ENCODE measurements at regions not wholly inside any gene's neighbourhood (a gene's known extent, or its start where the extent isn't known, plus 50 kb on each side); places are given as distances from the start of the nearest gene placed in this dataset.

DNA sequence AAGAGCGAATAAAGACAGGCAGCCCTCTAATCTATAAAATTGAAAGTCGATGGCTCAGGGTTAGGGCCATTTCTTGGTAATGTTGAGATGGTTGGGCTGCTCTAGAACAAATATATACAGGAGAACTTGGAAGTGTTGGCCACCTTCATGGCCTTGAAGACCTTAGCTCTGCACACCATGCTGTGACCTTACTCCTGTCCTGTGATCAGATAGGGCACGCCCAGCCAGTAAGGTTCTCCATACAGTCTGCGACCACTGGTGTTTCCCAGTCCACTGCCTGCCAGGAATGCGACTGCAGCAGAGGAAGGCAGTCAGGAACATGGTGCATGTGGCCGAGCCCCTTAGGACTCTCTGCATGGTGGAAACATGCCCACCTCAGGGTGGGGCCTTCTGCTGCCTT is 73.2 kb upstream of the PSMA6 start:
- no peaks in the 10 kb centered on the region for H3K27me3 ChIP-seq
- H3K36me3 ChIP-seq, result no peaks in the 10 kb centered on the region
- H3K4me1 ChIP-seq, result no peaks in the 10 kb centered on the region
- no peaks in the 10 kb centered on the region for H3K9me3 ChIP-seq
- no peak overlapping the region for H3K4me3 ChIP-seq
- TF ChIP-seq POLR2A (IDR thresholded peaks at IDR 0.05), result no peak
- no peak for TF ChIP-seq POLR2AphosphoS5 (IDR thresholded peaks at IDR 0.05)
- TF ChIP-seq, protein P1, sequence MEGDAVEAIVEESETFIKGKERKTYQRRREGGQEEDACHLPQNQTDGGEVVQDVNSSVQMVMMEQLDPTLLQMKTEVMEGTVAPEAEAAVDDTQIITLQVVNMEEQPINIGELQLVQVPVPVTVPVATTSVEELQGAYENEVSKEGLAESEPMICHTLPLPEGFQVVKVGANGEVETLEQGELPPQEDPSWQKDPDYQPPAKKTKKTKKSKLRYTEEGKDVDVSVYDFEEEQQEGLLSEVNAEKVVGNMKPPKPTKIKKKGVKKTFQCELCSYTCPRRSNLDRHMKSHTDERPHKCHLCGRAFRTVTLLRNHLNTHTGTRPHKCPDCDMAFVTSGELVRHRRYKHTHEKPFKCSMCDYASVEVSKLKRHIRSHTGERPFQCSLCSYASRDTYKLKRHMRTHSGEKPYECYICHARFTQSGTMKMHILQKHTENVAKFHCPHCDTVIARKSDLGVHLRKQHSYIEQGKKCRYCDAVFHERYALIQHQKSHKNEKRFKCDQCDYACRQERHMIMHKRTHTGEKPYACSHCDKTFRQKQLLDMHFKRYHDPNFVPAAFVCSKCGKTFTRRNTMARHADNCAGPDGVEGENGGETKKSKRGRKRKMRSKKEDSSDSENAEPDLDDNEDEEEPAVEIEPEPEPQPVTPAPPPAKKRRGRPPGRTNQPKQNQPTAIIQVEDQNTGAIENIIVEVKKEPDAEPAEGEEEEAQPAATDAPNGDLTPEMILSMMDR (IDR thresholded peaks at IDR 0.05), result no peak
- intact Hi-C loops (cut with DNase I; ENCODE audit: low total_unique reads), result no loop called here
- DNase-seq (ENCODE audit: low spot score in 2 of 2), result no peak
- H3K27ac ChIP-seq, result no peak overlapping the region

DNA sequence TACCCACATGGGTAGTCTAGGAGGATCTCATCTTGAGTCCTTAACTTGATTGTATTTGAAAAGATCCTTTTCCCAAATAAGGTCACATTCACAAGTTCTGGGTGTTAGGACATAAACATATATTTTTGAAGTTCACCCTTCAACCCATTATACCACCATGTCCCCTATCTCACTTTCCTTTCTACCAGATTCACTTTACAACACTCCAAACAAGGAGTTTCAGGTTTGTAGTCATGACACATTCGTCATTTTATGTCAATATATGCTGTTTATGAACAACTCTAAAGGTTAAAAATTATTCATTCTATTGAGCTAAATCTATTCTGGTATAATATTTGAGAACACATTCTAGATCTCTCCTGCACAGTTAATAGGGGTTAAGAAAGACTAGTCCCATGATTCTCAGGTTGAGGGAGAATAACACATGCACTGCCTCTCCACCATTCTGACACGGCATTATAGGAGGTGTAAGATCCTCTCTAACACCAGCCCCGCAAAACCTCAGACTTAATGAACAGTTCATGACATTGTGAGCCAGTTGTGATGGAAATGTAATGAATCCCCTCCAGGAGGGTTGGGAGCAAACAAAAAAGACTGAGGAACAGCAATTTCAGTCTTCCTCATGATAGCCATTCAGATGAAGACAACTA is 72.0 kb upstream of the PSMA6 start:
- Histone ChIP-seq H3K27me3 (no peaks in the 10 kb centered on the region), H3K36me3 (no peaks in the 10 kb centered on the region), H3K4me3 (no peak overlapping the region), H3K27ac (no peak overlapping the region), H3K9me3 (no peaks in the 10 kb centered on the region), H3K4me1 (no peaks in the 10 kb centered on the region)
- intact Hi-C loops (cut with DNase I; ENCODE audit: low total_unique reads), result no loop called here
- no peak for DNase-seq (ENCODE audit: low spot score in 2 of 2)
- TF ChIP-seq POLR2AphosphoS5 (IDR thresholded peaks at IDR 0.05) (no peak), POLR2A (IDR thresholded peaks at IDR 0.05) (no peak)
- TF ChIP-seq, protein P1 (IDR thresholded peaks at IDR 0.05), result no peak

GRCh38 chr14:35220920-35221319 is 71.3 kb upstream of the PSMA6 start:
- DNase-seq (ENCODE audit: low spot score in 2 of 2), result no peak
- TF ChIP-seq POLR2A (IDR thresholded peaks at IDR 0.05) (no peak), POLR2AphosphoS5 (IDR thresholded peaks at IDR 0.05) (no peak)
- TF ChIP-seq, protein P1 (IDR thresholded peaks at IDR 0.05), result no peak
- no peak overlapping the region for H3K27ac ChIP-seq
- no peak overlapping the region for H3K4me3 ChIP-seq
- H3K27me3 ChIP-seq, result no peaks in the 10 kb centered on the region
- H3K36me3 ChIP-seq, result no peaks in the 10 kb centered on the region
- no peaks in the 10 kb centered on the region for H3K4me1 ChIP-seq
- intact Hi-C loops (cut with DNase I; ENCODE audit: low total_unique reads), result no loop called here
- H3K9me3 ChIP-seq, result no peaks in the 10 kb centered on the region

DNA sequence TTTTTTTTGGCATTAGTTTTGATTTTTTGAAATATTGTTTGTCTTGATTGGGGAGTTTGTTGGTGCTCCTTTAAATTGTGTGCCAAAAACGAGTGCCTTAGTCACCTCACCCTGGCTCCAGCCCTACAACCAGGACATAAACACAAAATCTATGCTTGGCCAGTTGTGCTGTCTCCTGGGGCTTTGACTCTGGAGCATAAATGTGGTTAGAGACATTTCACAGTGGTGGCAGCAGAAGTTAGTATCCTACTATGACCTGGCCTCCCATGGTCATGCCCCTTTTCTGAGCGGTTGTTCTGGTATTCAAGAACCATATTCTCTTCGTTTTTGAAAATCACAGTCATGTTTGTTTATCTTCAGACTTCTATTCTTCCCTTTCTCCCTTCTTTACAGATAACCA is 70.7 kb upstream of the PSMA6 start:
- Histone ChIP-seq H3K27ac (no peak overlapping the region), H3K27me3 (no peaks in the 10 kb centered on the region), H3K4me1 (no peaks in the 10 kb centered on the region), H3K9me3 (no peaks in the 10 kb centered on the region), H3K4me3 (no peak overlapping the region), H3K36me3 (no peaks in the 10 kb centered on the region)
- TF ChIP-seq, protein P1 (IDR thresholded peaks at IDR 0.05), result no peak
- no peak for TF ChIP-seq POLR2A (IDR thresholded peaks at IDR 0.05)
- no peak for TF ChIP-seq POLR2AphosphoS5 (IDR thresholded peaks at IDR 0.05)
- no peak for DNase-seq (ENCODE audit: low spot score in 2 of 2)
- intact Hi-C loops (cut with DNase I; ENCODE audit: low total_unique reads), result no loop called here

DNA sequence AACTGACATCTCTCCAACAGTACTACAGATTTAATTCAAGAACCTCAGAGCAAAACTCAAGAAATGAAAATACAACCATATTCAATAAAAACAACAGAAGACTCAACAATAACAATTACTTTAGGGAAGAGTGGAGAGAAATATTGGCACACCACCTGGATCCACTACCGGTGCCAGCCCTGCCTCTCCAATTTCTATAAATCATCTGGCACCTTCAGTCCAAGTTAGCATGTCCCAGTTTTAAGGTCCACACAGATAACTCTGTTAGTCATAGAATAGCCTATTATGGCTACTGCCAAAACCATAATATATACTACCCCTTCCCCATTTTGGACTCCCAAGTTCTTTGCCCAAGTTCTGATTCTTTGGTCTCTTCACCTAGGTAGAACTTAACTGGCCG is 69.9 kb upstream of the PSMA6 start:
- Histone ChIP-seq H3K36me3 (no peaks in the 10 kb centered on the region), H3K27ac (no peak overlapping the region), H3K9me3 (no peaks in the 10 kb centered on the region), H3K4me3 (no peak overlapping the region), H3K4me1 (no peaks in the 10 kb centered on the region), H3K27me3 (no peaks in the 10 kb centered on the region)
- intact Hi-C loops (cut with DNase I; ENCODE audit: low total_unique reads), result no loop called here
- TF ChIP-seq POLR2AphosphoS5 (IDR thresholded peaks at IDR 0.05), result no peak
- TF ChIP-seq, protein P1 (IDR thresholded peaks at IDR 0.05), result no peak
- no peak for TF ChIP-seq POLR2A (IDR thresholded peaks at IDR 0.05)
- no peak for DNase-seq (ENCODE audit: low spot score in 2 of 2)

Data from breast epithelium (tissue), 4 donors.